Urinary bladder (tissue), 3 donors: ENCODE measurements at regions not wholly inside any gene's neighbourhood (a gene's known extent, or its start where the extent isn't known, plus 50 kb on each side); places are given as distances from the start of the nearest gene placed in this dataset.

ENCODE experiments used
- DNase-seq: peaks from one replicate; pipeline ENCODE4 v3.0.0-alpha.2; 2015; ENCODE audit errors: extremely low spot score
- H3K27ac ChIP-seq: one replicate; pipeline ENCODE4 v1.5.1; 2013; ENCODE audit warnings: low read depth, mild to moderate bottlenecking, moderate library complexity
- H3K36me3 ChIP-seq: one replicate; pipeline ENCODE4 v1.6.1; 2013; ENCODE audit warnings: mild to moderate bottlenecking, moderate library complexity; ENCODE audit not compliant: insufficient read depth
- H3K4me1 ChIP-seq: one replicate; pipeline ENCODE4 v1.6.1; 2013; ENCODE audit warnings: mild to moderate bottlenecking, moderate library complexity; ENCODE audit not compliant: insufficient read depth
- H3K4me3 ChIP-seq: one replicate; pipeline ENCODE4 v1.5.1; 2013; ENCODE audit warnings: low read depth, low read length
- WGBS: extraction: QIAGEN DNeasy Blood & Tissue Kit; methylation state at CpG from one replicate; pipeline ENCODE4 v1.1.7; 2013; 5-methylcytosine and 5-hydroxymethylcytosine counted together
- donor health status: healthy with polysubstance abuse.
- donor health status: healthy.

GRCh38 chr12:127515941-127516340 lies 751.0 kb upstream of the TMEM132C start:
- H3K4me3 ChIP-seq, result no peak overlapping the region
- no peaks in the 10 kb centered on the region for H3K4me1 ChIP-seq
- WGBS, result 43% methylated on average over 2 of the region's 2 CpGs
- no peaks in the 10 kb centered on the region for H3K36me3 ChIP-seq
- H3K27ac ChIP-seq, result no peak overlapping the region
- DNase-seq, result no peak

GRCh38 chr12:127516467-127516866 lies 750.5 kb upstream of the TMEM132C start:
- Histone ChIP-seq H3K27ac (no peak overlapping the region), H3K4me1 (no peaks in the 10 kb centered on the region), H3K4me3 (no peak overlapping the region), H3K36me3 (no peaks in the 10 kb centered on the region)
- no peak for DNase-seq
- 78% methylated on average over 1 of the region's 1 CpG for WGBS

- 49% methylated on average over 2 of the region's 2 CpGs for WGBS
- H3K4me3 ChIP-seq, result no peak overlapping the region
- no peak for DNase-seq
- no peak overlapping the region for H3K27ac ChIP-seq
- H3K36me3 ChIP-seq, result no peaks in the 10 kb centered on the region
- no peaks in the 10 kb centered on the region for H3K4me1 ChIP-seq
Observed at GRCh38 chr12:127519779-127520178, 747.2 kb upstream of the TMEM132C start.

GRCh38 chr12:127526925-127527324 lies 740.0 kb upstream of the TMEM132C start:
- Histone ChIP-seq H3K4me3 (no peak overlapping the region), H3K36me3 (no peaks in the 10 kb centered on the region), H3K27ac (no peak overlapping the region), H3K4me1 (no peaks in the 10 kb centered on the region)
- WGBS, result 77% methylated on average over 3 of the region's 3 CpGs
- no peak for DNase-seq

- Histone ChIP-seq H3K36me3 (no peaks in the 10 kb centered on the region), H3K4me1 (no peaks in the 10 kb centered on the region), H3K4me3 (no peak overlapping the region), H3K27ac (no peak overlapping the region)
- WGBS, result 70% methylated on average over 8 of the region's 8 CpGs
- no peak for DNase-seq
Observed at GRCh38 chr12:127528551-127528950, 738.4 kb upstream of the TMEM132C start.

- H3K4me1 ChIP-seq, result no peaks in the 10 kb centered on the region
- no peak for DNase-seq
Observed at GRCh38 chr12:127531542-127531941, 735.4 kb upstream of the TMEM132C start.

DNA sequence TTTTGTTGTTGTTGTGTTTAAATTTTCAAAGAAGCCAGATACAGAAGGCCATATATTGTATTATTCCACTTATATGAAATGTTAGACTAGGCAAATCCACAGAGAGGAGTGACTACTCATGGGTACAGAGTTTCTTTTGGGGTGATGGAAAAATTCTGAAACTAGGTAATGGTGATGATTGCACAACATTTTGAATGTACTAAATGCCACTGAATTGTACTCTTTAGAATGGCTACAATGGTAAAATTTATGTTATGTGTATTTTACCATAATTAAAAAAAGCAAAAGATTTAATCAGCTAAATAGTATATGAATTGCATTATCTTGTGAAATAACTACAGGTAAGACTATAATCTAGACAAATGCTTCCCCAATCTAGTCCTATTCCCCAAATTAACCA lies 733.6 kb upstream of the TMEM132C start:
- H3K4me3 ChIP-seq, result no peak overlapping the region
- no peak for DNase-seq
- no peaks in the 10 kb centered on the region for H3K36me3 ChIP-seq
- no peak overlapping the region for H3K27ac ChIP-seq
- no peaks in the 10 kb centered on the region for H3K4me1 ChIP-seq

More at GRCh38 chr12:127531542-127531941, 735.4 kb upstream of the TMEM132C start:
- no peak overlapping the region for H3K27ac ChIP-seq
- no peak overlapping the region for H3K4me3 ChIP-seq
- WGBS, result 52% methylated on average over 3 of the region's 3 CpGs
- H3K36me3 ChIP-seq, result no peaks in the 10 kb centered on the region

GRCh38 chr12:127536833-127537428 lies 730.0 kb upstream of the TMEM132C start:
- Histone ChIP-seq H3K4me3 (no peak overlapping the region), H3K4me1 (no peaks in the 10 kb centered on the region), H3K27ac (no peak overlapping the region), H3K36me3 (no peaks in the 10 kb centered on the region)
- WGBS, result 18% methylated on average over 1 of the region's 1 CpG
- no peak for DNase-seq

DNA sequence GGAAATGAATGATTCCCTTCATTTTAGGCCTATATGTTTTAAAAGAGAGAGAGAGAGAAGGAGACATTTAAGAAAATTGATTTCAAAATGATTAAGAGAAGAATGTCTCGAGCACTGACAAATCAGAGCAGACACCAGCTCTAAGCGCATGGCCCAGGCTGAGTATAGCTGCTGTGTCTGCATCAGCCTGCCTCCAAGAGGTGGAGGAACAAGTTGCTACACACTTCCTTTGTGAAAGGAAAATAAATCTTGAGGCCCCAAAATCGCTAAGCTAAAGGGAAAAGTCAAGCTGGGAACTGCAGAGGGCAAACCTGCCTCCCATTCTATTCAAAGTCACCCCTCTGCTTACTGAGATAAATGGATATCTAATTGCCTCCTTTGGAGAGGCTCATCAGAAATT lies 728.7 kb upstream of the TMEM132C start:
- Histone ChIP-seq H3K4me1 (no peaks in the 10 kb centered on the region), H3K36me3 (no peaks in the 10 kb centered on the region), H3K27ac (no peak overlapping the region), H3K4me3 (no peak overlapping the region)
- WGBS, result 48% methylated on average over 3 of the region's 3 CpGs
- no peak for DNase-seq

GRCh38 chr12:127539226-127539858 lies 727.6 kb upstream of the TMEM132C start:
- Histone ChIP-seq H3K36me3 (no peaks in the 10 kb centered on the region), H3K4me1 (no peaks in the 10 kb centered on the region), H3K27ac (no peak overlapping the region), H3K4me3 (no peak overlapping the region)
- 29% methylated on average over 12 of the region's 12 CpGs for WGBS
- no peak for DNase-seq

- Histone ChIP-seq H3K27ac (no peak overlapping the region), H3K4me1 (no peaks in the 10 kb centered on the region), H3K36me3 (no peaks in the 10 kb centered on the region), H3K4me3 (no peak overlapping the region)
- WGBS, result 50% methylated on average over 6 of the region's 6 CpGs
- DNase-seq, result no peak
Observed at GRCh38 chr12:127542391-127542790, 724.6 kb upstream of the TMEM132C start.

- Histone ChIP-seq H3K27ac (no peak overlapping the region), H3K4me3 (no peak overlapping the region), H3K36me3 (no peaks in the 10 kb centered on the region), H3K4me1 (no peaks in the 10 kb centered on the region)
- DNase-seq, result no peak
- WGBS, result 78% methylated on average over 3 of the region's 3 CpGs
Observed at GRCh38 chr12:127542931-127543330, 724.0 kb upstream of the TMEM132C start.

GRCh38 chr12:127546721-127547505 lies 720.1 kb upstream of the TMEM132C start:
- Histone ChIP-seq H3K27ac (no peak overlapping the region), H3K4me3 (no peak overlapping the region), H3K4me1 (no peaks in the 10 kb centered on the region), H3K36me3 (no peaks in the 10 kb centered on the region)
- no peak for DNase-seq
- WGBS, result 63% methylated on average over 6 of the region's 6 CpGs

GRCh38 chr12:127548123-127548553 lies 718.8 kb upstream of the TMEM132C start:
- DNase-seq, result no peak
- H3K27ac ChIP-seq, result no peak overlapping the region
- WGBS, result 29% methylated on average over 10 of the region's 10 CpGs
- H3K4me3 ChIP-seq, result no peak overlapping the region
- no peaks in the 10 kb centered on the region for H3K36me3 ChIP-seq
- H3K4me1 ChIP-seq, result no peaks in the 10 kb centered on the region
